ENCODE measurements at regions not wholly inside any gene's neighbourhood (a gene's known extent, or its start where the extent isn't known, plus 50 kb on each side); places are given as distances from the start of the nearest gene placed in this dataset.

DNA sequence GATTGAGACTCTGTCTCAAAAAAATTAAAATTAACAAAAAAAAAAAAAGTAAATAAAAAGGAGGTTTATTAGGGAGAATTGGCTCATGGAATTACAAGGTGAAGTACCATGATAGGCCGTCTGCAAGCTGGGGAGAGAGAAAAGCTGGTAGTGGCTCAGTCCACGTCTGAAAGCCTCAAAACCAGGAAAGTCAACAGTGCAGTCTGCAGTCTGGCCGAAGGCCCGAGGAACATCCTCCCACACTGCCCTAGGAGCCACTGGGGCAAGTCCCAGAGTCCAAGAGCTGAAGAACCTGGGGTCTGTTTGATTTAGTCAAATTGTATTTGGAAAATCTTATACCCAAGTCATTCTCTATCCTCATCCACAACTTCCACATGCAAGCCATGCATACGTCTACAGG lies 59.0 kb upstream of the RAB18 start:
- no peak for DNase-seq (ENCODE audit: extremely low read depth, low read depth)
- TF ChIP-seq, protein P1, sequence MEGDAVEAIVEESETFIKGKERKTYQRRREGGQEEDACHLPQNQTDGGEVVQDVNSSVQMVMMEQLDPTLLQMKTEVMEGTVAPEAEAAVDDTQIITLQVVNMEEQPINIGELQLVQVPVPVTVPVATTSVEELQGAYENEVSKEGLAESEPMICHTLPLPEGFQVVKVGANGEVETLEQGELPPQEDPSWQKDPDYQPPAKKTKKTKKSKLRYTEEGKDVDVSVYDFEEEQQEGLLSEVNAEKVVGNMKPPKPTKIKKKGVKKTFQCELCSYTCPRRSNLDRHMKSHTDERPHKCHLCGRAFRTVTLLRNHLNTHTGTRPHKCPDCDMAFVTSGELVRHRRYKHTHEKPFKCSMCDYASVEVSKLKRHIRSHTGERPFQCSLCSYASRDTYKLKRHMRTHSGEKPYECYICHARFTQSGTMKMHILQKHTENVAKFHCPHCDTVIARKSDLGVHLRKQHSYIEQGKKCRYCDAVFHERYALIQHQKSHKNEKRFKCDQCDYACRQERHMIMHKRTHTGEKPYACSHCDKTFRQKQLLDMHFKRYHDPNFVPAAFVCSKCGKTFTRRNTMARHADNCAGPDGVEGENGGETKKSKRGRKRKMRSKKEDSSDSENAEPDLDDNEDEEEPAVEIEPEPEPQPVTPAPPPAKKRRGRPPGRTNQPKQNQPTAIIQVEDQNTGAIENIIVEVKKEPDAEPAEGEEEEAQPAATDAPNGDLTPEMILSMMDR (IDR thresholded peaks at IDR 0.05; ENCODE audit: low read depth, low read length) = no peak

DNA sequence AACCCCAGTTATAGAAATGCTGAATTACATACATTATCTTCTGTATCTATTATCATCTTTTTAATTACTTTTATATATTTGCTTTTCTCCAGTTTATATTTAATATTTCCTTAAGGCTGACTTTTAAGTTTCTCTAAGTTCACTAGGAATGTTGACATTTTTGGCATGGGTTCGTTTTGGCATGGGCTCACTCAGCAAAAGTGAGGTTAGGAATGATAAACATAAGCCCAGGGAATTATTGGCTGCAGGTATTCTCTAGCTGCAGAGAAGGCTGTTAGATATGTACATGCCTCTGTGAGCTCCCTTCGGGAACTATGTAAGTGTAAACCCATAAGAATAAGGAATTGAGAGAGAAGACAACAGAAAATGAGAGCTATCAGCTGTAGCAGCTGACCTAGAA lies 63.6 kb upstream of the RAB18 start:
- TF ChIP-seq, protein P1 (IDR thresholded peaks at IDR 0.05; ENCODE audit: low read depth, low read length) = no peak
- no peak for DNase-seq (ENCODE audit: extremely low read depth, low read depth)

DNA sequence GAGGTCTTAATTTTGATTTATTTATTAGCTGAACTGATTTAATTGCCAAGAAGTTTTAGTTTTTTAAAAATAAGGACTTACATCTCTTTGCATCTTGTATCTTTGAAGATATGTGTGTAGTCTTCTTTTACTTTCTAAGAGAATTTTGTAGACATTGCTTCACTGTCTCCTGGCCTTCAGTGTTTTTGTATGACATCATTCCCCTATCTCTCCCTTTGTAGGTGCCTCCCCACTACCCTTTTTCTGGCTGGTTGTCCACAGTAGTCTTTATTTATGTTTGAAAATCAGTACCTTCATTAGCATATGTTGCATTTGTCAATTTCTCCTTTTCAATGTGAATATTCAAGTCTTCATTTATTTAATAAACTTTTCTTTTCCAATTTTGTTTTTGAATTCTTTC lies 64.1 kb upstream of the RAB18 start:
- no peak for DNase-seq (ENCODE audit: extremely low read depth, low read depth)
- TF ChIP-seq, protein P1 (IDR thresholded peaks at IDR 0.05; ENCODE audit: low read depth, low read length) = no peak

DNA sequence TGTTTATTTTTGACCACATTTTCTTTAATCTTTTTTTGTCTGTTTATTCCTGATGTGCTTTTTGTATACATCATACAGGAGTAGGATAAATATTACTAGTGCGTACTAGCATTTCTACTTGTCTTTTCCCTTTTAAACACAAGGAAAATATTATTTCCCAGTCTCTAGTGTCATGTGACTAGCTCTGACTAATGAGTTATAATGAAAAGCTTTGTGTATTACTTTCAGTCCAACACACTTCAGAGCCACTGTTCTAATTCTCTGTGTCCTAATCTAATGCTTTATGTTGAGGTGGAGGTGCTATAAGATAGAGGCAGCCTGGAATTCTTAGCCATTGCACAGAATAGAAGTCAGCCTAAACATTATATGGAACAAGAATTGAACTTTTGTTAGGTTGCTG lies 65.0 kb upstream of the RAB18 start:
- no peak for DNase-seq (ENCODE audit: extremely low read depth, low read depth)
- TF ChIP-seq, protein P1 (IDR thresholded peaks at IDR 0.05; ENCODE audit: low read depth, low read length) = no peak

DNA sequence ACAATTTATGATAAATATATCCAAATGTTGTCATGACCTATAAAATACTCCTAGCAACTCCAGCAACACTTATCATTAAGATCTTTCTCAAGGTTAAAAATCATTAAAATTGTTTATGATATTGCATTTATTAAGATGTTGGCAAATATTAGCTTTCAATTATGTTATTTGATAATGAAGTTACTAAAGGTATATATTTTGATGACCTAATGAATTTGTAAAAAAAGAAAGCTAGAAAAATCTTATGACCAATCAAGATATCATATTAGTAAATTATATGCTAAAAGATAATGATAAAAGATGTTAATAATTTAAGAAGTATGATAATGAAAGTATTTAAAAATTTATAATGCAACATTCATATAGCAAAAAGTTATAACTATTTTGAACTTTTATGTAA lies 66.3 kb upstream of the RAB18 start:
- no peak for DNase-seq (ENCODE audit: extremely low read depth, low read depth)
- TF ChIP-seq, protein P1 (IDR thresholded peaks at IDR 0.05; ENCODE audit: low read depth, low read length) = no peak

DNA sequence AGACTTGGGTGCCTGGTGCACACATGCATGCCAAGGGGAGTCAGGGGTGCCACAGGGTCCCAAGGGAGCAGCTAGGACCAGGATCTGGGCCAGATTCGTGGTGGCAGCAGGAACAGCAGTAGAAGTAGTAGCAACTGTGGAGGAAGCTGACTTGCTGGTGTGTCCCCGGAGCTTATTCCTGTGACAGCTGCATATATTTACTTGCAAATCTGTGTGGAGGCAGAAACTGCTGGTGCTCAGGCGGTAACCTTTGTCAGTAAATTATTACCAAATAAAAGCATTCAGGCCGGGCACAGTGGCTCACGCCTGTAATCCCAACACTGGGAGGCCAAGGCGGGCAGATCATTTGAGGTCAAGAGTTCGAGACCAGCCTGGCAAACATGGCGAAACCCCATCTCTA lies 67.4 kb upstream of the RAB18 start:
- no peak for DNase-seq (ENCODE audit: extremely low read depth, low read depth)
- TF ChIP-seq, protein P1 (IDR thresholded peaks at IDR 0.05; ENCODE audit: low read depth, low read length) = no peak

DNA sequence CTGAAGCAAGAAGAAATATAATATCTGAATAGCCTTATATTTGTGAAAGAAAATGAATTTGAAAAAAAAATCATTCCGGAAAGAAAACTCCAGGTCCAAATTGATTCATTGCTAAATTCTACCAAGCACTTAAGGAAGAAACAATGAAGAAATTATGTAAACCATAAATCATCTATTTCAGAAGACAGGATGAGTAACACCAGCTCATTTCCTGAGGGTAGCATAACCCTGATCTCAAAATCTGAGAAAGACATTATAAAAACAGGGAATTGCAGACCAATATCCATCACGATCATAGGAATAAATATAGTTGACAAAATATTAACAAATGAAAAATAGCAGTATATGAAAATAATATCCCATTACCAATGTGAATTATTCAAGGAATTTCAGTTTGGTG lies 70.1 kb upstream of the RAB18 start:
- DNase-seq (ENCODE audit: extremely low read depth, low read depth) = no peak
- TF ChIP-seq, protein P1 (IDR thresholded peaks at IDR 0.05; ENCODE audit: low read depth, low read length) = no peak

Data from AG09319 (cell line).